HG02759 (cell line): ENCODE measurements at regions not wholly inside any gene's neighbourhood (a gene's known extent, or its start where the extent isn't known, plus 50 kb on each side); places are given as distances from the start of the nearest gene placed in this dataset.
"Not testable (repeated sequence)": the region's sequence is repeated elsewhere in the genome, so short reads cannot be mapped to it uniquely, and the experiment has no call there.

Experiments
- ATAC-seq: cut with Tn5 transposase; IDR thresholded peaks from one replicate; pipeline ENCODE4 v1.9.1; 2021; ENCODE audit warnings: mild to moderate bottlenecking, moderate library complexity; ENCODE audit not compliant: unreplicated experiment

DNA sequence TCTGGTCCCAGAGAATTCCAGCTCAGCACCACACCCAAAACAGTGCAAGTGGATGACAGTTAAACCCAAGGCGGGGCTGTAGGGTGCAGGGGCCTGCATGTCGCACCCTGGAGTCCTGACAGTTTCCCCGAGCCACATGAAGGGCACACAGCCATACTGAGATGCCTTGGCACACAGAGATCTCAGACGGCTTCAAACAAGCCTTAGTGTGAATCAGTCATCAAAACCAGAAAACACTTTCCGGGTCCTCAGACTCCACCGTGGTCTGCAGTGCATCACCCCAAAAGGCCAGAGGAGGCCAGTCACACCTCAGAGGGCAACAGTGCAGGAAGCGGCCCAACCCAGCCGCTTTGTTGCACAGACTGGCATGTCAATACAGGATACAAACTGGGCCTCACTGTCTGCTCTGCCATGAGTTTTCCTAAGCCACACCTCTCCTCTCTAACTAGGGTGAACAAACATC is 64.6 kb upstream of the ENPP6 start:
- peak; percentile 26 for ATAC-seq

DNA sequence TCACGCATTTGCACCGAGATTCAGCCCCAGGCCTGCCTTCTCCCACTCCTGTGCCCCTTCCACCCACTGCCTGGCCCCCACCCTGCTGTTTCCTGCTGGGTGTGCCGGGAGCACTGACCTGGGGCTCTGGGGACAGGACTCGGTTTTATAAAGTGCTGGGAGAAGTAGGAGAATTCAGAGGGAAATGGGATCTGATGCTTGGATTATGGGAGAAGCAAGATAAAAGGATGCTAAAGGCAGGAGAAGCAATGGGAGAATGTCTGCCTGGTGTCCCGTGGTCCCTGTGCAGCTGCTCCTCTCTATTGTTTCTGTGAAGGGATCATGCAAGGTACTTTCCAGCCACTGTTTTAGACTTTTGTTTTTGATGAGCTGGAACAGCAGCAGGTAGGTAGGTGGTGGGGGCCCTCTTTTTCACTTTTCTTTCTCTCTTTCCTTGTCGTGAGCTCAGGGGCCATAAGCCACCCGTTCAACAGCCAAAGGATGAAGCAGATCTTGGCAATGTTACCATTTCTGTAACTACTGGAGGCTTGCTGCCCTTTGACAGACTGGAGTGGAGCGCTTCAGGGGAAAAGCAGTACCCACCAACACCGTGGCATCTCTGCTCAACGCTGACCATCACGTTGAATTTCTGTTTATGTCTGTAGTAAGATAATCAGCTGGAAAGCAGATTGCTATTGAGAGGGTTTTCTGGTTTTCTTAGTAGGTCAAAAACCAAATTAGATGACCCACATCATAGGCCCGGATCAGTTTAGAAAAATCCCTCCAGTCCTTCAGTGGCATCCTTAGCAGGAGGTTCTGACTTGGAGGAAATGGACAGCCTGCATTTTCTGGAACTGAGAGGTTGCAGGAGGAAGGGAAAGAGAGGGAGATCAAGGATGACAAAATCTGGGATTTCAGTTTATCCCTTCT is 63.8 kb upstream of the ENPP6 start:
- ATAC-seq = peak; percentile 36

DNA sequence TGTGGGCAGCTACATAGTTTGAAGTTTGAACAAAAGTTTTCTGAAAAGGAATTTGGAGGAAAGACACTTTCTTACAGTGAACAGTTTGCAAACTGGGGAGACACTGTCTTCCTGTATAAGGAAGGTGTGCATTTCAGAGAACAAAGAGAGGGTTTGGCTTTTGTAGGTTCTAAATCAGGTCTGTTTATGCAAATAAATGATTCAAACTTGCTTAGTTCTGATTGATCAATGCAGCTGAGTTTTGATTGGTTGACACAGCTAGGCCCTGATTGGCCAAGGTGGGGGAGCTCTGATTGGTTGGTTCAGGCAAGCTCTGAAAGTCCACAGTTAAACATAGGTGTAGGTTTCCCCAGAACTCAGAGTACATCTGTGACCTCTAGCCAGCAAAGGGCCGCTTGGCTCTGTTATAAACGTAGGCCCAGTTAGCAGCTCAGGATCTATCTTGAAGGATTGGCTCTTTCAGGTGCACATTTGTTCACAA is 63.0 kb upstream of the ENPP6 start:
- ATAC-seq = peak; percentile 19

DNA sequence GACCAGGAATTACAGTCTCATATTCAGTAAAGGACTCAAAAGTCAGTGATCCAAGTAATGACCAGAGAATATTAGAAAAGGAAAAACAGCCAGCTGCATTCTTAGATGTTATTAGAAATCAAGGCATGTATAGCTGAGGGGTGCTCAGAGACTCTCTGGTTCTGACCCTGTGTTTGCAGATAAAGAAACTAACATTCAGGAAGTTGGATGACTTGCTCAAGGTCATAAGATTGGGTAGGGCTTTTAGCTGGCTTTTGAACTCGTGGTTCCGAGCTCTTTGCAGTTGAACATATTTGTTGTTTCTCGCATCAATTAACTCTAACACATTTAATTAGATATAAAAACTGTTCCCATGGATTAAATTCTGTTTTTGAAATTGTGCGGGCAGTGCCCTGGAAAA is 62.5 kb upstream of the ENPP6 start:
- ATAC-seq = no peak

DNA sequence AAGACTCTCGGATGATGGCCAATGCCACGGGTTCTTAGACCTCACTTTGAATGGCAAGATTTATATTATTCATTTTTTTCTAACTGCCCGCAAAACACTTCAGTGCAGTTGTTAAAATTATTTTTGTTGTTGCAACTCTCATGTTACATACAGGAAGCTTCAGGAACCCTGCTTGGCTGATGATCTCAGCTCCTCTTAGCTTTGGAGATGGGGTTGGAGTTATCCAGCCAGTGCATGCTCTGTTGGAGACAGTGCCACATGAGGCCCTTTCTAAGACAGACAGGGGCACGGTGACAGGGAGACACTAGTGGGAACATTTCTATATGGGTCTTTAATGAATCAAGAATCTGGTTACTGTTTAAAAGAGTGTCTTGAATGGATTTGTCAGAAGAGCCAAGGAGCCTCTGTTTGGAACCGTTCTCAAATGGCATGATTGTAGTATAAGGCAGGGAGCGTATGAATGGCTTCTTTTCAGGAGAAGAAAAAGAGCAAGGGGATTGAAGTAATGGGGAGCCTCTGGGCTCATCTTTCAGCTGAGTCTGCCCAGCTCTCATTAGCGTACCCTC is 61.9 kb upstream of the ENPP6 start:
- no peak for ATAC-seq

DNA sequence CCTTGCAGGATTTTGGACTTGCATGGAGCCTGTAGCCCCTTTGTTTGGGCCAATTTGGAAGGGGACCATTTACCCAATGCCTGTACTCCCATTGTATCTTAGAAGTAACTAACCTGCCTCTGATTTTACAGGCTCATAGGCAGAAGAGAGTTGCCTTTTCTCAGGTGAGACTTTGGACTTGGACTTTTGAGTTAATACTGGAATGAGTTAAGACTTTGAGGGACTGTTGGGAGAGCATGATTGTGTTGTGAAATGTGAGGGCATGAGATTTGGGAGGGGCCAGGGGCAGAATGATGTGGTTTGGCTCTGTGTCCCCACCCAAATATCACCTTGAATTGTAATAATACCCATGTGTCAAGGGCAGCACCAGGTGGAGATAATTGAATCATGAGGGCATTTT is 60.1 kb upstream of the ENPP6 start:
- not testable (repeated sequence) for ATAC-seq

DNA sequence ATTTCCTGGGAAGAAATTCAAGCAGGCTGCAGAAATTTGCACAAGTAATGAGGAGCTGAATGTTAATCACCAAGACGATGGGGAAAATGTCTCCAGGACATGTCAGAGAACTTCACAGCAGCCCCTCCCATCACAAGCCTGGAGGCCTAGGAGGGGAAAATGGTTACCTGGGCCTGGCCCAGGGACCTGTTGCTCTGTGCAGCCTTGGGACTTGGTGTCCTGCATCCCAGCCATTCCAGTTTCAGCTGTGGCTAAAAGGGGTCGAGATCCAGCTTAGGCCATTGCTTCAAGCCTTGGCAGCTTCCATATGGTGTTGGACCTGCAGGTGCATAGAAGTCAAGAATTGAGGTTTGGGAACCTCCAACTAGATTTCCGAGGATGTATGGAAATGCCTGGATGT is 59.3 kb upstream of the ENPP6 start:
- ATAC-seq = not testable (repeated sequence)

DNA sequence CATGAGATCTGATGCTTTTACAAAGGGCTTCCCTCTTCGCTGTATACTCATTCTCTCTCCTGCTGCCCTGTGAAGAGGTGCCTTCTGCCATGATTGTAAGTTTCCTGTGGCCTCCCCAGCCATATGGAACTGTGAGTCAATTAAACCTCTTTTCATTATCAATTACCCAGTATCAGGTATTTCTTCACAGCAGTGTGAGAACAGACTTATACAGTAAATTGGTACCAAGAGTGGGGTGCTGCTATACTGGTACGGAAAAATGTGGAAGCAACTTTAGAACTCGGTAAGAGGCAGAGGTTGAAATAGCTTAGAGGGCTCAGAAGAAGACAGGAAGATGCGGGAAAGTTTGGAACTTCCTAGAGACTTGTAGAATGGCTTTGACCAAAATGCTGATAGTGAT is 58.7 kb upstream of the ENPP6 start:
- not testable (repeated sequence) for ATAC-seq

DNA sequence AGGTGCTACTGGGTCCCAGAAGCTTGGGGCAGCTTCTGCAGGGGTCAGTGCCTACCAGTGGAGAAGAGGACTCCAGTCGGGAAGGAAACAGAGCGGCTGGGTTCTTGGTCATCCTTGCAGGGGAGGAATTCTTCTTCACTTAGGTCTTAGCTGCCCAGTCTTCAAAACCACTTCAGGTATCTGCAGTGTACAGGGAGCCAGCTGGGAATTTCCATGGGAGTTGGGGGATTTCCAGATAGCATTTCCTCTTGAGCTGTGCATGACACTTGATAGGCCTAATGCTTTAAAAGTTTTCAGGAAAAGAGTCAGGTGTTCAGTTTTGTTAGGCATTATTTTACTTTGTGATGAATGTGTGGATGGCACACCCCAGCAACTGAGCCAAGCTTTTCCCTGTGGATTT is 58.1 kb upstream of the ENPP6 start:
- ATAC-seq = no peak

DNA sequence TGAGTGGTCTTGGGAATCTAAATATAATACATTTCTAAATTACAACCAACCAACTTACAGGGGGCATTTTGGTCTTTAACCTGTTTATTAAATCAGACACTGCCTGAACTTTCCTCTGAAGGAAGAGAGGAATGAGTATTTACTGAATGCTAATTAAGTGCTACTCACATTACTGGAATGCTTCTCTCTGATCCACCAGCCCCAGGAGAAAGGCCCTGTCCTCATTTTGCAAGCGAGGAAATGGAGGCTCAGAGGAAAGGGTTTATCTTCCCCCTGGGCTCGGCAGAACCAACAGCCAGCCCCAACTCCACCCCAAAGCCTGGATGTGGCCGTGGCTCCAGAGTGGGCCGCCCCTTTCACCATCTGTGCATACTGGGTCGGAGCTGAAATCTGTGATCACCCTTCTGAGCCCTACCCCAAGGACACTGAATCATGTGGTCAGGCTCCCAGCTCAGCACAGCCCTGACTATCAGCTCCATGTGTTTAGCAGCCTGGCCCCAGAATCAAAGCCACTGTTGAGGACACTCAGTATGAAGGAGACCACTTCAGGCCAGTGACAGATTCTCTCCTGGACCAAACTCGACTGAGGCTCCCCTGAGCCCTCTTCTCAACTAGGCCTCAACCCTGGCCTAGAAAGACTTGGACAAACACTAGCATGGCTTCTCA is 56.7 kb upstream of the ENPP6 start:
- ATAC-seq = no peak

DNA sequence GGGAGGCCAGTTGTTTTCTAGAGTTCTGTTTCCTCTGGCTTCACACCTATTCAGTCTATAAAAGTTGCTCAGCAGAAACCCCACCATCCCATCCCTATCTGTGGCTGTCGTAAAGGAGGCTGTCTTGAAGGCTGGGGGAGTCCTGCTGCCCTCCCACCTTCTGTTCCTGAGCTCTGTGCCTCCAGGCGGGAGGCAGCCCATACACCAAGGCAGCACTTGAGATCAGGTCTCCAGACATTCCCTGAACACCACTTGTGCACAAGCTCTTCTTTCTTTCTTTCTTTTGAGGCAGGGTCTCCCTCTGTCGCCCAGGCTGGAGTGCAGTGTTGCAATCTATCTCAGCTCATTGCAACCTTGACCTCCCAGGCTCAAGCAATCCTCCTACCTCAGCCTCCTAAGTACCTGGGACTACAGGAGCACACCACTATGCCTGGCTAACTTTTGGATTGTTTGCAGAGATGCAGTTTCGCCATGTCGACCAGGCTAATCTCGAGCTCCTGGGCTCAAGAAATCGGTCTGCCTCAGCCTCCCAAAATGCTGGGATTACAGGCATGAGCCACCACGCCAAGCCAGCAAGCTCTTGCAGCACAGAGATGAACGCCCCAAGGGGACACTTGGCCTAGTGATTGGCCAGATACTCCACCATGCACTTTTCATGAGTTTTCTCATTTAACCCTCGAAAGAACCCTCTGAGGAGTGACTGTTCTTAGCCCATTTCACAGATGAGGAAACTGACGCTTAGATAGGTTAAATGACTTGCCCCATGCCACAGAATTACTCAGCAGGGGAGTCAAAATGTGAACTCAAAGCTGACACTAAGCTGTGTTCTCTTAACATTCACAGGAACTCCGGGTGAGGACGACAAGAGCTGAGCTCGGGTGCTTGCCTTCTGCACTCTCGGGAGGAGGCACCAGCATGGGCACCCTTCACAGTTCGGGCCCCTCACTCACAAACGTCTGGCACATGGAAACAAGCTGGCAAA is 55.8 kb upstream of the ENPP6 start:
- ATAC-seq = no peak

DNA sequence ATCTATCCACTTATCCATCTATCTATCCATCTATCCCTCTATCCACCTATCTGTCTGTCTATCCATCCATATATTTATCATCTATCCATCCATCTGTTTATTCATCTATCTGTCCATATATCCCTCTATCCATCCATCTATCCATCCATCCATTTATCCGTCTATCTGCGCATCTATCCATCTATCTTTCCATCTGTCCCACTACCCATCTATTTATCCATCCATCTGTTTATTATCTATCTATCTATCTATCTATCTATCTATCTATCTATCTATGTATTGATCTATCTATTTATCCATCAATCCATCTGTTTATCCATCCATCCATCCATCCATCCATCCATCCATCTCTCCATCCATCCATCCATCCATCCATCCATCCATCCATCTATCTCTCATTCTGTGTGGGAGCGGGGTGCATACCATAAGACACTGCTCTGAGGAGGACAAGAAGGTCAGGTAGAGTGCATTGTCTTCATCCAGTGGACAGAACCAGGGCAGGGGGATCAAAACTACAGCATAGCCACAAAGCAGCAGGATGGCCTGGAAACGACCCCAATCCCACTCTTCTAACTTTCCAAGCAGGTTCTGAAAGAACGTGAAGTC is 53.2 kb upstream of the ENPP6 start:
- ATAC-seq = no peak

DNA sequence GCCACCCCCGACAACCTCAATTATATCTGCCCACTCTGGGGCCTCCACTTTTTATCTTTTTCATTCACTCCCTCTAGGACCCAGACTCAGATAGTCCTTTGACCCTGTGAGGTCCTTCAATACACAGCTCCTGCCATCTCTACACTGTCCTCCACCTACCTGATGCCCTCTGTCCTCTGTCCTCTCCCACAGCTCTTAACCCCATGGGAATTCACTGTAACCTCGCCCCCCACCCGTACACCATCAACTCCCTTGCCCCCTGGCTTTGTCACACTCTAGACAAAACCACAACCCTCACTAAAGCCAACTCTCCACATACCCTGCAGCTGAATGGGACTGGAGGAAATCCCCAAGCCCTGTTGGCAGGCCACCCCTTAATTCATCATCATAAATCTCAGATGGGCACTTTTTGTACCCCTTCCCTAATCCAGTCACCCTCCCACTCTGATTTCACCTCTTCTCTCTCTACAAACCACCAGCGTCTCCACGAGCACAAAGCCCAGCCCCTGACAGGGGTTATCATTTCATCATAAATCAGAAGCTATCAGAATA is 52.3 kb upstream of the ENPP6 start:
- no peak for ATAC-seq

DNA sequence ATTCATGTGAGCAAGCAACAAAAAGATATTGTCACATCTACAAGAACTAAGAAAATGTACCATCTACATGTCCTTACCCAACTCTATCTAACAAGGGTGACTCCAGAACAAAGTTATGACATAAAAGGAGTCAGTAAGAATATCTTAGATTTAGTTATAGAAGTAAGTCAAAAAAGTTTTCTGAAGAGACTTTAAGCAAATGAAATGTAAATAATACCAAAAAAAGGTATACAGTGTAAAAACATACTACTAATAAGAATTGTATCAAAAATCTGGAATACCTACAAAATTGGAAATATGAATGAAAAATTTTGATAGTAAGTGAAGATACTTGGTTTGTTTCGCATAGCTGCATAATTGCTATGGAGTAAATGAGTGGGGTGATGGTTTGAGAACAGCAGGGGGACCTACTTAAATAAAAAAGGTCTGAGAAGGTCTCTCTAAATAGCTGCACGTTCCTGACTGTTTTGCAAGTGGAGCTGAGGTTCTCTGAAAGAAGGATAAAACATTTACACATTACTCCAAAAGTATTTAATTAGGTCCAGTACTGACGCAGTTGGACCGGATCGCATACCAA is 51.0 kb upstream of the ENPP6 start:
- no peak for ATAC-seq

DNA sequence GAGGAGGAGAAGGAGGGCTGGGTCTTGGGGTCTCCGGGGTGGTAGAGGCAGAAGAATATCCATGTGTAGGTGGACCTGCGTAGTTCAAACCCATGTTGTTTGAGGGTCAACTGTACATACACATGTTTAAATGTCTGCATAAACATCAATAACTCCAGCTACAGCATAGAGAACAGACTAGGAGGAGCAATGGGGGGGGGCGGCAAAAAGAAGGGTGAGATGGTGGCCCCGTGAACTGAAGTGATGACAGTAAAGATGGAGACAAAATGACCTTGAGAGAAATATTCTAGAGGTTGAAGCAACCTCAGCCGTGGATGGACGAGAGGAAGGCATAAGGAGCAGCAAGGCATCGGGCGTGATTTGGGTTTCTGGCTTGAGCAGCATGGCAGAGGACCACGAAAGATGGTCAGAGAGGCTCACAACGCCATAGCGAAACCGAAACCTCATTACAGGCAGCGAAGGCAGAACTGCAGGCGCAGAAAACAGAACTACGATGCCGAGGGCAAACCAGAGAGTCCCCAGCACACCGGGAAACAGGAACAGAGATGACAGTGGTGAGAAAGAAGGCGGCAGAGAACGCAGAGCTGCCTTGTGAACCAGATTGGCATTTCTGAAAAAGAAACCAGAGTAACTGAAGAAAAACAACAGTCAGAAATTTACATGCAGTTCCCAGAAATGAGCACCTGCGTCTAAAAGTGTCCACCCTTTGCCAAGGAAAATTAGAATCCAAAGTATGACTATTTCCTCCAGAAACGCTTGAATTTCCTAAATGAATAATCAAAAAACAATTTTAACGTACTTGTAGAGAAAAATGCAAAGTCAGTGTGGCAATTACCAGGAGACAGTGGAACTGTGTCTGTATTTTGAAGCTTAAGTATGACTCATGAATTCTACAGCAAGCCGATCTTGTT is 50.3 kb upstream of the ENPP6 start:
- peak; percentile 90 for ATAC-seq
